Endothelial cell (in vitro differentiated cells): ENCODE measurements at regions not wholly inside any gene's neighbourhood (a gene's known extent, or its start where the extent isn't known, plus 50 kb on each side); places are given as distances from the start of the nearest gene placed in this dataset.

ENCODE experiments used
- DNase-seq: peaks from one replicate; pipeline ENCODE4 v3.0.0; 2021; ENCODE audit warnings: low spot score
- H3K27ac Mint-ChIP-seq: one replicate; pipeline ENCODE4 v1.8.0; 2021; ENCODE audit warnings: mixed read lengths, inconsistent platforms; ENCODE audit not compliant: unreplicated experiment
- H3K27me3 Mint-ChIP-seq: one replicate; pipeline ENCODE4 v1.8.0; 2021; ENCODE audit warnings: mild to moderate bottlenecking, moderate library complexity, mixed read lengths, inconsistent platforms; ENCODE audit not compliant: unreplicated experiment
- H3K36me3 Mint-ChIP-seq: one replicate; pipeline ENCODE4 v1.8.0; 2021; ENCODE audit warnings: mild to moderate bottlenecking, low read depth, mixed read lengths, inconsistent platforms; ENCODE audit not compliant: unreplicated experiment
- H3K4me1 Mint-ChIP-seq: one replicate; pipeline ENCODE4 v1.8.0; 2021; ENCODE audit warnings: mild to moderate bottlenecking, mixed read lengths, inconsistent platforms; ENCODE audit not compliant: unreplicated experiment
- H3K4me3 Mint-ChIP-seq: one replicate; pipeline ENCODE4 v1.8.0; 2021; ENCODE audit warnings: mild to moderate bottlenecking, mixed read lengths, inconsistent platforms; ENCODE audit not compliant: unreplicated experiment
- H3K9me3 Mint-ChIP-seq: one replicate; pipeline ENCODE4 v1.8.0; 2021; ENCODE audit warnings: mixed read lengths, inconsistent platforms; ENCODE audit not compliant: unreplicated experiment
- CTCF ChIP-seq: fragments of 200-600 bp; sonication (generic); IDR thresholded peaks from one replicate; pipeline ENCODE4 v1.5.0; 2021; ENCODE audit warnings: antibody characterized with exemption; ENCODE audit not compliant: unreplicated experiment

- no peaks in the 10 kb centered on the region for H3K9me3 Mint-ChIP-seq
- H3K4me3 Mint-ChIP-seq = no peak overlapping the region
- no peak for TF ChIP-seq CTCF
- DNase-seq = no peak
- no peaks in the 10 kb centered on the region for H3K4me1 Mint-ChIP-seq
- H3K27ac Mint-ChIP-seq = no peak overlapping the region
- no peaks in the 10 kb centered on the region for H3K27me3 Mint-ChIP-seq
- H3K36me3 Mint-ChIP-seq = no peaks in the 10 kb centered on the region
These were observed 56.0 kb upstream of the C1orf21 start for GRCh38 chr1:184330875-184331274.
